ENCODE measurements at regions not wholly inside any gene's neighbourhood (a gene's known extent, or its start where the extent isn't known, plus 50 kb on each side); places are given as distances from the start of the nearest gene placed in this dataset.

DNA sequence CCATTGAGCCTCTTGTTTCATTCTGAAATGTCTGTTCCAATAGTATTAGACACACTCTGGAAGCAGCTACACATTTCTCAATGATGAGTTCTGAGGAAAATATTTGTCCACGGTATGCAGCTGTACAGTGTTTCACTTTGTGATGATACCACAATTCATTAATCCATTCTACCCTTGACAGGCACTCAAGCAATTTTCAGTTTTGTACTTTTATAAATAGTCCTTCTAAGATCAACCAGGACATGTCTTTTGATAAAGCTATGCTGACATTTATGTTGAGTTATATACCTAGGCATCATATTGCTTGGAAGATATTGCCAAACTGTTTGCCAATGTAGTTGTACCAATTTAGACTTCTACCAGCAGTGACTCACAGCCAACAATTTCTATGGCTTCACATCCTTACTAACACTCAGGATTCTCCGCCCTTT, 165.1 kb upstream of the COL8A1 start:
- Histone ChIP-seq H3K9me3 (ENCODE audit: severe bottlenecking) (peaks cover 9% of the 10 kb centered on the region), H3K36me3 (ENCODE audit: low read depth) (no peaks in the 10 kb centered on the region), H3K27ac (ENCODE audit: poor library complexity, severe bottlenecking) (no peak overlapping the region), H3K4me1 (ENCODE audit: insufficient read depth, poor library complexity, severe bottlenecking) (no peaks in the 10 kb centered on the region), H3K27me3 (ENCODE audit: insufficient read depth, poor library complexity, severe bottlenecking) (no peaks in the 10 kb centered on the region), H3K4me3 (ENCODE audit: severe bottlenecking) (no peak overlapping the region)
- TF ChIP-seq, protein P1, sequence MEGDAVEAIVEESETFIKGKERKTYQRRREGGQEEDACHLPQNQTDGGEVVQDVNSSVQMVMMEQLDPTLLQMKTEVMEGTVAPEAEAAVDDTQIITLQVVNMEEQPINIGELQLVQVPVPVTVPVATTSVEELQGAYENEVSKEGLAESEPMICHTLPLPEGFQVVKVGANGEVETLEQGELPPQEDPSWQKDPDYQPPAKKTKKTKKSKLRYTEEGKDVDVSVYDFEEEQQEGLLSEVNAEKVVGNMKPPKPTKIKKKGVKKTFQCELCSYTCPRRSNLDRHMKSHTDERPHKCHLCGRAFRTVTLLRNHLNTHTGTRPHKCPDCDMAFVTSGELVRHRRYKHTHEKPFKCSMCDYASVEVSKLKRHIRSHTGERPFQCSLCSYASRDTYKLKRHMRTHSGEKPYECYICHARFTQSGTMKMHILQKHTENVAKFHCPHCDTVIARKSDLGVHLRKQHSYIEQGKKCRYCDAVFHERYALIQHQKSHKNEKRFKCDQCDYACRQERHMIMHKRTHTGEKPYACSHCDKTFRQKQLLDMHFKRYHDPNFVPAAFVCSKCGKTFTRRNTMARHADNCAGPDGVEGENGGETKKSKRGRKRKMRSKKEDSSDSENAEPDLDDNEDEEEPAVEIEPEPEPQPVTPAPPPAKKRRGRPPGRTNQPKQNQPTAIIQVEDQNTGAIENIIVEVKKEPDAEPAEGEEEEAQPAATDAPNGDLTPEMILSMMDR (IDR thresholded peaks at IDR 0.05; ENCODE audit: poor library complexity, severe bottlenecking): no peak
- ATAC-seq (ENCODE audit: low read depth): peak; percentile 69
- no peak for DNase-seq (ENCODE audit: low spot score)

- H3K4me3 ChIP-seq (ENCODE audit: severe bottlenecking): no peak overlapping the region
- TF ChIP-seq, protein P1 (IDR thresholded peaks at IDR 0.05; ENCODE audit: poor library complexity, severe bottlenecking): no peak
- no peaks in the 10 kb centered on the region for H3K36me3 ChIP-seq (ENCODE audit: low read depth)
- ATAC-seq (ENCODE audit: low read depth): no peak
- H3K27me3 ChIP-seq (ENCODE audit: insufficient read depth, poor library complexity, severe bottlenecking): no peaks in the 10 kb centered on the region
- no peak overlapping the region for H3K27ac ChIP-seq (ENCODE audit: poor library complexity, severe bottlenecking)
- DNase-seq (ENCODE audit: low spot score): no peak
- H3K4me1 ChIP-seq (ENCODE audit: insufficient read depth, poor library complexity, severe bottlenecking): no peaks in the 10 kb centered on the region
- H3K9me3 ChIP-seq (ENCODE audit: severe bottlenecking): peaks cover 1% of the 10 kb centered on the region
These were observed 166.0 kb upstream of the COL8A1 start for GRCh38 chr3:99472385-99472784.

DNA sequence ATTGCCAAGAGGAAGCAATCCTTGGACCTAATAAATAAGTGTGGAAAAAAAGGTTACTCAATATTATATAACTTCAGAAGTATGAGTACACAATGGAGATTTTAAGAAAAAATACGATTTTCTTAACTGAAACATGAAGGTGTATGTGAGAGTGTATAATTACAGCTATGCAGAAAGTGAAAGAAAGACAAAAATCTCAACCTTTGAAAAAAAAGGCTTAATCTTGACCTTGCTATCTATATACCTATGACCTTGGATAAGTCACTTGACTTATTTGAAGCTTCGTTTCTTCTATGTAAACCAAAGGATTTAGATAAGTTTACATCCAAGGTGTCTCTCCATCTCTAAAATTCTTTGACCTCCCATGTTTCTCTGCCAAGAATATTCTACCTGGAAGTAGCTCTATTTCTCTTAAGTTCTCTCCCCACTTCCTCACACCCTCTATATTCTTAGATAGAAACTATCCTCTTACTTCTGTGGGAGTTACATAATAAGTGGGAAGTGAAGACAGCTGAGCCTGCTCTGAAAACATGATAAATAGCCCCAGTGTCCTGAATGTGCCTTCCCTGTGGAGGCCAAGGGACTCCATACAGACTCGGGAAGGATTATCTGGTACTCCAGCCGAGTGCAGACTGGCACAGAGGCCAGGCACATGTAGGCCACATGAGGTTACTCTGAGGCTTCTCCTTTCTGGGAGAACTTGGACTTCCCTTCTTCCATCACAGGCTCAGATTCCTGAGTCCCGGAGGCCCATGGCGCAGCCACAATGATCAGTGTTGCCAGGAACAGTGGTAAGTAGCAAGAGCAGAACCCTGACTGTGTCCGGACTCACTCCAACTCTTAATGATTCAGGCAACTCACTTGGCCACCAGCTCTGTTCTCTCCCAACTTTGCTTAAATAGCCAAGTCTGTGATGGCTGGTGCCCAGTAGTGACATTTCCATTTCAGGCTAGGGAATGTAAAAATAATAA, 166.8 kb upstream of the COL8A1 start:
- ATAC-seq (ENCODE audit: low read depth) (no peak), DNase-seq (ENCODE audit: low spot score) (no peak)
- no peaks in the 10 kb centered on the region for H3K9me3 ChIP-seq (ENCODE audit: severe bottlenecking)
- no peaks in the 10 kb centered on the region for H3K36me3 ChIP-seq (ENCODE audit: low read depth)
- no peak overlapping the region for H3K4me3 ChIP-seq (ENCODE audit: severe bottlenecking)
- no peaks in the 10 kb centered on the region for H3K27me3 ChIP-seq (ENCODE audit: insufficient read depth, poor library complexity, severe bottlenecking)
- TF ChIP-seq, protein P1 (IDR thresholded peaks at IDR 0.05; ENCODE audit: poor library complexity, severe bottlenecking): no peak
- H3K27ac ChIP-seq (ENCODE audit: poor library complexity, severe bottlenecking): no peak overlapping the region
- H3K4me1 ChIP-seq (ENCODE audit: insufficient read depth, poor library complexity, severe bottlenecking): no peaks in the 10 kb centered on the region

GRCh38 chr3:99470841-99471240, 167.6 kb upstream of the COL8A1 start:
- no peaks in the 10 kb centered on the region for H3K9me3 ChIP-seq (ENCODE audit: severe bottlenecking)
- H3K4me3 ChIP-seq (ENCODE audit: severe bottlenecking): no peak overlapping the region
- no peak overlapping the region for H3K27ac ChIP-seq (ENCODE audit: poor library complexity, severe bottlenecking)
- ATAC-seq (ENCODE audit: low read depth) (no peak), DNase-seq (ENCODE audit: low spot score) (no peak)
- H3K36me3 ChIP-seq (ENCODE audit: low read depth): no peaks in the 10 kb centered on the region
- no peaks in the 10 kb centered on the region for H3K27me3 ChIP-seq (ENCODE audit: insufficient read depth, poor library complexity, severe bottlenecking)
- H3K4me1 ChIP-seq (ENCODE audit: insufficient read depth, poor library complexity, severe bottlenecking): no peaks in the 10 kb centered on the region
- TF ChIP-seq, protein P1 (IDR thresholded peaks at IDR 0.05; ENCODE audit: poor library complexity, severe bottlenecking): no peak

GRCh38 chr3:99468918-99469317, 169.5 kb upstream of the COL8A1 start:
- H3K4me1 ChIP-seq (ENCODE audit: insufficient read depth, poor library complexity, severe bottlenecking): no peaks in the 10 kb centered on the region
- H3K27ac ChIP-seq (ENCODE audit: poor library complexity, severe bottlenecking): no peak overlapping the region
- H3K4me3 ChIP-seq (ENCODE audit: severe bottlenecking): no peak overlapping the region
- no peaks in the 10 kb centered on the region for H3K27me3 ChIP-seq (ENCODE audit: insufficient read depth, poor library complexity, severe bottlenecking)
- H3K9me3 ChIP-seq (ENCODE audit: severe bottlenecking): no peaks in the 10 kb centered on the region
- TF ChIP-seq, protein P1 (IDR thresholded peaks at IDR 0.05; ENCODE audit: poor library complexity, severe bottlenecking): no peak
- no peaks in the 10 kb centered on the region for H3K36me3 ChIP-seq (ENCODE audit: low read depth)
- ATAC-seq (ENCODE audit: low read depth) (no peak), DNase-seq (ENCODE audit: low spot score) (no peak)

Measured in RWPE2 (cell line).